Omental fat pad (tissue), 3 donors: ENCODE measurements at regions not wholly inside any gene's neighbourhood (a gene's known extent, or its start where the extent isn't known, plus 50 kb on each side); places are given as distances from the start of the nearest gene placed in this dataset.

ENCODE experiments used
- ATAC-seq: fragments of 150-250 bp; one replicate; pipeline ENCODE4 v1.9.1; 2016; ENCODE audit warnings: mild to moderate bottlenecking, moderate library complexity; ENCODE audit not compliant: low FRiP score
- DNase-seq: peaks from one replicate; pipeline ENCODE4 v3.0.0-alpha.2; 2019; ENCODE audit warnings: low spot score
- CTCF ChIP-seq, 3 donors: fragments of 450-650 bp; IDR thresholded peaks; one replicate each; pipeline ENCODE4 v1.5.1; 2016 to 2017; ENCODE audit warnings: antibody characterized with exemption in 3 of 3, mild to moderate bottlenecking in 3 of 3, moderate library complexity in 2 of 3

DNA sequence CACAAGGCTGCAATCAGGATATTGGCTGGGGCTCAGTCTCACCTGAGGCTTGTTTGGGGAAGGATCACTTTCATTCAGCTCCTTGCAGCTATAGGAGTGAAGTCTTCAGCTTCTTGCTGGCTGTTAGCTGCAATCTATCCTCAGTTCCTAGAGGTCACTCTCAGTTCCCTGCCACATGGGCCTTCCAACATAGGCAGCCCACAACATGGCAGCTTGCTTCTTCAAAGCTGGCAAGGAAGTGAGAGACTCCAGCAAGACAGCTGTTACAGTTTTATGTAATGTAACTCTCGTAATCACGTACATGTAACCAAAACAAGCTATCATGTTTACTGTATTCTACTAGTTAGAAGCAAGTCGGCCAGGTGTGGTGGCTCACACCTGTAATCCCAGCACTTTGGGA, 226.9 kb downstream of the CDC5L start:
- DNase-seq (no peak), ATAC-seq (no peak)
- no peak for TF ChIP-seq CTCF (IDR thresholded peaks at IDR 0.05)

- DNase-seq (no peak), ATAC-seq (no peak)
- no peak for TF ChIP-seq CTCF (IDR thresholded peaks at IDR 0.05)
Observed at GRCh38 chr6:44615621-44616020, 228.1 kb downstream of the CDC5L start.

DNA sequence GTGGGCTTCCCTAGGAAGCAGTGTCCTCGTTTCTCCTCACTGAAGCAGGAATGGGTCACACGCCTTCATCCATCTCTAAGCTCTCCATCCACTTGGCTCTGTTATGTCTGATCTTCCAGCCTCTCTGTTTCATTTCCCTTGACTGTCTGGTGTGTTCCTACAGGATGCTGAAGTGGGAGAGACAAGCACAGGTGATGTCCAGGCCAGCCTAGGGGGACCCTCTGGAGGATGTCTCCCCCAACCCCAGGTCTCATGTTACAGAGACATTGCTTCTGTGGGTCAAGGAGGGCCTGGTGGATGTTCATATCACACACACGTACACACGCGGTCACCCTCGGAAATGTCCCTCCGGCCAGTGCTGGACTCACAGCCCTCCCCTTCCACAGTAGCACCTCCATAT, 229.9 kb downstream of the CDC5L start:
- TF ChIP-seq CTCF (IDR thresholded peaks at IDR 0.05): no peak
- no peak for ATAC-seq
- no peak for DNase-seq

GRCh38 chr6:44618371-44618770, 230.9 kb downstream of the CDC5L start:
- DNase-seq (no peak), ATAC-seq (no peak)
- no peak for TF ChIP-seq CTCF (IDR thresholded peaks at IDR 0.05)

GRCh38 chr6:44620922-44621321, 233.4 kb downstream of the CDC5L start:
- no peak for TF ChIP-seq CTCF (IDR thresholded peaks at IDR 0.05)
- no peak for ATAC-seq
- no peak for DNase-seq

DNA sequence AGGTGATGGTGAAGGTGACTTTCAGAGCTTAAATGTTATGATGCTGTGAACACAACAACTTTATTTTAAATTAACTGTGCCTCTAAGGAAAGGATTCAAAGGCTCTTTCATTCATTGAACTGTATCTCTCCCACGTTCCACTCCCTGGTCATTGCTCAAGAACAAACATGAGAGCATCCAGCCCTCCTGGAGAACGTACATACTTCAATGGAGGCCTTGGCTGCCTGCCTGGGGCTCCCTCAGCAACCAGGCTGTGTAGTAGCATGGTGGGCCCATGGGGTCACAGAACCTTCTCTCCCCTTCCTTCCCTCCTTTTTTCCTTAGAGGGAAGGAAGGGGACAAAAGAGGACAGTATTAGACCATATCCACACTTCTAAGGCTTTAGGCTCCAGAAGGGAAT, 234.3 kb downstream of the CDC5L start:
- DNase-seq: no peak
- ATAC-seq: peak; percentile 56
- no peak for TF ChIP-seq CTCF (IDR thresholded peaks at IDR 0.05)

- ATAC-seq: no peak
- no peak for DNase-seq
- TF ChIP-seq CTCF (IDR thresholded peaks at IDR 0.05): no peak
Observed at GRCh38 chr6:44622555-44622954, 235.0 kb downstream of the CDC5L start.
